GM12865 (cell line): ENCODE measurements at regions not wholly inside any gene's neighbourhood (a gene's known extent, or its start where the extent isn't known, plus 50 kb on each side); places are given as distances from the start of the nearest gene placed in this dataset.

Experiments
- DNase-seq: peaks from one replicate; pipeline ENCODE4 v3.0.0; 2010; ENCODE audit warnings: low read depth
- H3K4me3 ChIP-seq: 2 replicates; pipeline ENCODE4 v1.5.1; 2011; ENCODE audit warnings: mild to moderate bottlenecking, low read depth, low read length, control low read depth
- CTCF ChIP-seq: IDR thresholded peaks from 2 replicates; pipeline ENCODE4 v1.5.1; 2011; ENCODE audit warnings: low read length, control low read depth, low read depth, inconsistent platforms; ENCODE audit not compliant: insufficient read depth; ENCODE audit errors: missing control alignments

GRCh38 chr5:121315786-121316185 is 535.9 kb upstream of the FTMT start:
- H3K4me3 ChIP-seq: no peak overlapping the region
- no peak for DNase-seq
- no peak for TF ChIP-seq CTCF

GRCh38 chr5:121319292-121319691 is 532.4 kb upstream of the FTMT start:
- no peak for DNase-seq

GRCh38 chr5:121325930-121326329 is 525.8 kb upstream of the FTMT start:
- DNase-seq: no peak
- no peak for TF ChIP-seq CTCF
- no peak overlapping the region for H3K4me3 ChIP-seq

More at GRCh38 chr5:121319292-121319691, 532.4 kb upstream of the FTMT start:
- no peak for TF ChIP-seq CTCF
- H3K4me3 ChIP-seq: no peak overlapping the region

GRCh38 chr5:121350181-121350930 is 501.3 kb upstream of the FTMT start:
- no peak overlapping the region for H3K4me3 ChIP-seq
- no peak for TF ChIP-seq CTCF
- no peak for DNase-seq

GRCh38 chr5:121366515-121366914 is 485.2 kb upstream of the FTMT start:
- H3K4me3 ChIP-seq: no peak overlapping the region
- DNase-seq: no peak
- no peak for TF ChIP-seq CTCF

GRCh38 chr5:121373371-121373770 is 478.3 kb upstream of the FTMT start:
- DNase-seq: no peak
- no peak overlapping the region for H3K4me3 ChIP-seq
- no peak for TF ChIP-seq CTCF

GRCh38 chr5:121377461-121377860 is 474.2 kb upstream of the FTMT start:
- TF ChIP-seq CTCF: no peak
- no peak overlapping the region for H3K4me3 ChIP-seq
- no peak for DNase-seq
